PC-9 (cell line): ENCODE measurements at regions not wholly inside any gene's neighbourhood (a gene's known extent, or its start where the extent isn't known, plus 50 kb on each side); places are given as distances from the start of the nearest gene placed in this dataset.

Experiments used
- BruUV-seq: library from RNA; stranded (reverse); fragments of 400-500 nt; replicated peaks from 2 replicates; lab custom pipeline; 2021; lab: Mats Ljungman, UMichigan
- CTCF ChIA-PET: fragments of 300-600 bp; sonication (Branson Sonifier 250); formaldehyde crosslinking; loops from one replicate; lab custom pipeline; 2022; ENCODE audit warnings: antibody characterized with exemption; lab: Charles Lee
- POLR2A ChIA-PET: fragments of 300-600 bp; sonication (Branson Sonifier 250); formaldehyde crosslinking; loops from one replicate; lab custom pipeline; 2022; ENCODE audit warnings: antibody characterized with exemption; ENCODE audit not compliant: unreplicated experiment; lab: Charles Lee
- DNase-seq, 2 experiments: peaks; one replicate each; pipeline versions ENCODE4 v3.0.0 to v3.0.0-alpha.2; 2015 to 2022; ENCODE audit warnings: mixed read lengths in 1 of 2
- H2AFZ ChIP-seq: fragments of 200-600 bp; sonication (generic); 2 replicates; pipeline ENCODE4 v1.8.1; 2017; ENCODE audit warnings: antibody characterized with exemption
- H3F3A ChIP-seq: fragments of 200-600 bp; sonication (generic); 2 replicates; pipeline ENCODE4 v1.8.1; 2017; ENCODE audit warnings: antibody characterized with exemption, mild to moderate bottlenecking, low read depth; ENCODE audit not compliant: insufficient read depth
- H3K27ac ChIP-seq: fragments of 200-600 bp; sonication (generic); 2 replicates; pipeline ENCODE4 v1.6.1; 2016; ENCODE audit warnings: mixed run types
- H3K27me3 ChIP-seq: fragments of 200-600 bp; sonication (generic); 2 replicates; pipeline ENCODE4 v1.6.1; 2016; ENCODE audit warnings: low read depth, mixed run types; ENCODE audit not compliant: insufficient read depth
- H3K36me3 ChIP-seq: fragments of 200-600 bp; sonication (generic); 2 replicates; pipeline ENCODE4 v1.6.1; 2016; ENCODE audit warnings: low read depth, mixed run types
- H3K4me1 ChIP-seq: fragments of 200-600 bp; sonication (generic); replicated peaks from 2 replicates; pipeline ENCODE4 v1.6.1; 2016; ENCODE audit warnings: mixed run types; ENCODE audit not compliant: insufficient read depth
- H3K4me2 ChIP-seq: fragments of 200-600 bp; sonication (generic); 2 replicates; pipeline ENCODE4 v1.6.1; 2017; ENCODE audit warnings: mixed run types
- H3K4me3 ChIP-seq: fragments of 200-600 bp; sonication (generic); 2 replicates; pipeline ENCODE4 v1.6.1; 2016; ENCODE audit warnings: mixed run types
- H3K79me2 ChIP-seq: fragments of 200-600 bp; sonication (generic); 2 replicates; pipeline ENCODE4 v1.6.1; 2017; ENCODE audit warnings: low read depth, mixed run types
- H3K9me2 ChIP-seq: fragments of 200-600 bp; sonication (generic); 2 replicates; pipeline ENCODE4 v1.8.1; 2017; ENCODE audit warnings: mild to moderate bottlenecking; ENCODE audit not compliant: insufficient read depth
- H3K9me3 ChIP-seq: fragments of 200-600 bp; sonication (generic); 2 replicates; pipeline ENCODE4 v1.8.1; 2016; ENCODE audit warnings: low read depth; ENCODE audit not compliant: insufficient read depth
- H4K20me1 ChIP-seq: fragments of 200-600 bp; sonication (generic); 2 replicates; pipeline ENCODE4 v1.8.1; 2017; ENCODE audit not compliant: insufficient read depth
- CTCF ChIP-seq: fragments of 200-600 bp; sonication (generic); conservative IDR thresholded peaks from 2 replicates; pipeline ENCODE4 v1.6.1; 2017; ENCODE audit warnings: mixed run types, antibody characterized with exemption, mild to moderate bottlenecking, moderate library complexity
- EZH2 ChIP-seq: fragments of 200-600 bp; sonication (generic); IDR thresholded peaks from 2 replicates; pipeline ENCODE4 v1.8.0; 2017; ENCODE audit warnings: antibody characterized with exemption, low read depth
- intact Hi-C: fragments of 100-400 bp; cut with micrococcal nuclease; formaldehyde crosslinking; loops from one replicate; pipeline ENCODE4 v1.10.0; 2022; ENCODE audit not compliant: unreplicated experiment

GRCh38 chr6:114651611-114652010 is 308.8 kb upstream of the HS3ST5 start:
- H3K4me2 ChIP-seq = no peak overlapping the region
- no peak overlapping the region for H3K4me3 ChIP-seq
- ChIA-PET POLR2A (no interaction called here), CTCF (no interaction called here)
- 0 out of 2 replicates have a peak, but pooled peaks cover 11% of the 10 kb centered on the region for H3K4me1 ChIP-seq
- no peak for TF ChIP-seq CTCF
- TF ChIP-seq EZH2 = no peak
- H3K27ac ChIP-seq = no peak overlapping the region
- no TSS peak for BruUV-seq
- no peaks in the 10 kb centered on the region for H3K79me2 ChIP-seq
- H3K36me3 ChIP-seq = no peaks in the 10 kb centered on the region
- no peaks in the 10 kb centered on the region for H3K9me3 ChIP-seq
- H3K27me3 ChIP-seq = no peaks in the 10 kb centered on the region
- no peak overlapping the region for H2AFZ ChIP-seq
- H3K9me2 ChIP-seq = no peaks in the 10 kb centered on the region
- H3F3A ChIP-seq = no peaks in the 10 kb centered on the region
- no peak for DNase-seq
- no peaks in the 10 kb centered on the region for H4K20me1 ChIP-seq
- intact Hi-C loops = loop anchor here (2.0 kb wide), 1 partner anchor 657 kb away; no protein-coding TSS in a partner anchor

- DNase-seq = peak in 1 of 2 experiments; percentile 49
- BruUV-seq = no TSS peak
- Histone ChIP-seq H3K27ac (no peak overlapping the region), H4K20me1 (no peaks in the 10 kb centered on the region), H3K4me3 (no peak overlapping the region), H3F3A (no peaks in the 10 kb centered on the region), H3K4me2 (no peak overlapping the region), H3K4me1 (0 out of 2 replicates have a peak, but pooled peaks cover 11% of the 10 kb centered on the region), H3K27me3 (no peaks in the 10 kb centered on the region), H2AFZ (no peak overlapping the region), H3K9me3 (no peaks in the 10 kb centered on the region), H3K79me2 (no peaks in the 10 kb centered on the region), H3K36me3 (no peaks in the 10 kb centered on the region), H3K9me2 (no peaks in the 10 kb centered on the region)
- intact Hi-C loops = loop anchor here (2.0 kb wide), 1 partner anchor 656 kb away; no protein-coding TSS in a partner anchor
- ChIA-PET CTCF (no interaction called here), POLR2A (no interaction called here)
- TF ChIP-seq CTCF (no peak), EZH2 (no peak)
These were observed 308.1 kb upstream of the HS3ST5 start for GRCh38 chr6:114650891-114651290.

GRCh38 chr6:114649298-114649697 is 306.5 kb upstream of the HS3ST5 start:
- Histone ChIP-seq H3K36me3 (no peaks in the 10 kb centered on the region), H3K79me2 (no peaks in the 10 kb centered on the region)

More at GRCh38 chr6:114649298-114649697, 306.5 kb upstream of the HS3ST5 start:
- Histone ChIP-seq H3F3A (no peaks in the 10 kb centered on the region), H3K27ac (no peak overlapping the region), H3K9me2 (no peaks in the 10 kb centered on the region), H3K4me1 (0 out of 2 replicates have a peak, but pooled peaks cover 11% of the 10 kb centered on the region), H4K20me1 (no peaks in the 10 kb centered on the region), H3K9me3 (no peaks in the 10 kb centered on the region), H3K4me2 (0 out of 2 replicates have a peak overlapping the region, but pooled peaks have one; percentile 15), H2AFZ (no peak overlapping the region), H3K27me3 (no peaks in the 10 kb centered on the region), H3K4me3 (no peak overlapping the region)
- POLR2A ChIA-PET = interaction anchor here (0.7 kb wide), 1 partner anchor 220 kb away, joined by 8 read pairs; no protein-coding TSS in a partner anchor
- BruUV-seq = no TSS peak
- DNase-seq = no peak
- CTCF ChIA-PET = no interaction called here
- TF ChIP-seq CTCF (no peak), EZH2 (no peak)
- intact Hi-C loops = no loop called here
